ENCODE measurements at regions not wholly inside any gene's neighbourhood (a gene's known extent, or its start where the extent isn't known, plus 50 kb on each side); places are given as distances from the start of the nearest gene placed in this dataset.

- TF ChIP-seq, protein P1, sequence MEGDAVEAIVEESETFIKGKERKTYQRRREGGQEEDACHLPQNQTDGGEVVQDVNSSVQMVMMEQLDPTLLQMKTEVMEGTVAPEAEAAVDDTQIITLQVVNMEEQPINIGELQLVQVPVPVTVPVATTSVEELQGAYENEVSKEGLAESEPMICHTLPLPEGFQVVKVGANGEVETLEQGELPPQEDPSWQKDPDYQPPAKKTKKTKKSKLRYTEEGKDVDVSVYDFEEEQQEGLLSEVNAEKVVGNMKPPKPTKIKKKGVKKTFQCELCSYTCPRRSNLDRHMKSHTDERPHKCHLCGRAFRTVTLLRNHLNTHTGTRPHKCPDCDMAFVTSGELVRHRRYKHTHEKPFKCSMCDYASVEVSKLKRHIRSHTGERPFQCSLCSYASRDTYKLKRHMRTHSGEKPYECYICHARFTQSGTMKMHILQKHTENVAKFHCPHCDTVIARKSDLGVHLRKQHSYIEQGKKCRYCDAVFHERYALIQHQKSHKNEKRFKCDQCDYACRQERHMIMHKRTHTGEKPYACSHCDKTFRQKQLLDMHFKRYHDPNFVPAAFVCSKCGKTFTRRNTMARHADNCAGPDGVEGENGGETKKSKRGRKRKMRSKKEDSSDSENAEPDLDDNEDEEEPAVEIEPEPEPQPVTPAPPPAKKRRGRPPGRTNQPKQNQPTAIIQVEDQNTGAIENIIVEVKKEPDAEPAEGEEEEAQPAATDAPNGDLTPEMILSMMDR (tag by site-specific recombination; IDR thresholded peaks at IDR 0.05): no peak
- no peak for TF ChIP-seq ZNF350 (tag by site-specific recombination; IDR thresholded peaks at IDR 0.05)
- no peak for TF ChIP-seq GLIS2 (tag by site-specific recombination; IDR thresholded peaks at IDR 0.05)
- TF ChIP-seq ZNF23 (tag by site-specific recombination; IDR thresholded peaks at IDR 0.05; ENCODE audit: borderline replicate concordance): no peak
- TF ChIP-seq TCF7L2 (IDR thresholded peaks at IDR 0.05; ENCODE audit: borderline replicate concordance, low read depth, low read length): no peak
- no peak for TF ChIP-seq ZNF76 (tag by site-specific recombination; IDR thresholded peaks at IDR 0.05; ENCODE audit: borderline replicate concordance, low read depth)
- no peak for TF ChIP-seq ZBTB8A (tag by site-specific recombination; IDR thresholded peaks at IDR 0.05)
- no peak for TF ChIP-seq KLF7 (tag by site-specific recombination; IDR thresholded peaks at IDR 0.05; ENCODE audit: borderline replicate concordance)
Observed at GRCh38 chr2:186917866-186918265, 68.9 kb upstream of the ZSWIM2 start.

Data from HEK293 (cell line).